D721Med (cell line): ENCODE measurements at regions not wholly inside any gene's neighbourhood (a gene's known extent, or its start where the extent isn't known, plus 50 kb on each side); places are given as distances from the start of the nearest gene placed in this dataset.

Source experiments
- DNase-seq: peaks from one replicate; pipeline ENCODE4 v3.0.0; 2011; ENCODE audit warnings: low spot score; ENCODE audit not compliant: insufficient read length
- FAIRE-seq: peaks from 2 replicates; lab custom pipeline; 2011; peaks lifted over from hg19 to GRCh38; lab: Jason Lieb, UNC
- TF ChIP-seq, protein P1 (sequence below): IDR thresholded peaks from 2 replicates; pipeline ENCODE4 v1.5.1; 2012; ENCODE audit warnings: mild to moderate bottlenecking, control low read depth; ENCODE audit not compliant: insufficient read depth; ENCODE audit errors: missing control alignments

DNA sequence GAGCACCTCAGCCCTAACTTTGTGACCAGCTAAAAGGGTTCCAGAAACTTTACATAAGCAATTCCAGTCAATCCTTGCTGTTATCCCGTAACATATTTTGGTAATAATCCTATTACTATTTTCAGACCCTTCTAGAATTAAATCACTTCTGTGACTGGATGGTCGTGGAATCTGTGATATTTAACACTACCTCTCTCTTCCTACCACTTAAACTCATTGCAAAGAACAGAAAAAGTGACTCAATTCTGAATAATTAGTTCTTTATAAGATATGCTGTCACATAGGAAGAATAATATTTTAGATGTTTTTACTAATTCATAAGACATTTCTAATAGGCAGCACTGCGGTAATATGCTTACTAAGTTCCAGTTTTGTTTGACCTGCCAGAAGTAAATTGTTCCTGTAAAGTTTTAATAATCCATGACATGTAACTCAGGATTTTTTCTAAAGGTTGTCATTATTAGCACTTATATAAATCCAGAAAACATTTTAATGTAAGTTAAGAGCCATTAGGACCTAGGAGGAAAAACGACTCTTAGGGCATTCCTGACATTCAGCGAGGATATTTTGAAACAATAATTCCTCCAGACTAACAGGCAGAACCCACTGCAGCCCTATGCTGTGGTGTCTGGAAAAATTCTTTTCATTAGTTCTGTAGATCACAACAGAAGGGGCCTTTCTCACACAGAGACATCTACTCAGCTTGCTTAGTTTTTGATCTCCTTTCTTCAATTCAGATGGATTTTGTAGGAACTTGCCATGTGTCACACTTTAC is 113.3 kb upstream of the MBNL1 start:
- TF ChIP-seq, protein P1, sequence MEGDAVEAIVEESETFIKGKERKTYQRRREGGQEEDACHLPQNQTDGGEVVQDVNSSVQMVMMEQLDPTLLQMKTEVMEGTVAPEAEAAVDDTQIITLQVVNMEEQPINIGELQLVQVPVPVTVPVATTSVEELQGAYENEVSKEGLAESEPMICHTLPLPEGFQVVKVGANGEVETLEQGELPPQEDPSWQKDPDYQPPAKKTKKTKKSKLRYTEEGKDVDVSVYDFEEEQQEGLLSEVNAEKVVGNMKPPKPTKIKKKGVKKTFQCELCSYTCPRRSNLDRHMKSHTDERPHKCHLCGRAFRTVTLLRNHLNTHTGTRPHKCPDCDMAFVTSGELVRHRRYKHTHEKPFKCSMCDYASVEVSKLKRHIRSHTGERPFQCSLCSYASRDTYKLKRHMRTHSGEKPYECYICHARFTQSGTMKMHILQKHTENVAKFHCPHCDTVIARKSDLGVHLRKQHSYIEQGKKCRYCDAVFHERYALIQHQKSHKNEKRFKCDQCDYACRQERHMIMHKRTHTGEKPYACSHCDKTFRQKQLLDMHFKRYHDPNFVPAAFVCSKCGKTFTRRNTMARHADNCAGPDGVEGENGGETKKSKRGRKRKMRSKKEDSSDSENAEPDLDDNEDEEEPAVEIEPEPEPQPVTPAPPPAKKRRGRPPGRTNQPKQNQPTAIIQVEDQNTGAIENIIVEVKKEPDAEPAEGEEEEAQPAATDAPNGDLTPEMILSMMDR = no peak
- DNase-seq (no peak), FAIRE-seq (no peak)

GRCh38 chr3:152156880-152157279 is 111.8 kb upstream of the MBNL1 start:
- TF ChIP-seq, protein P1 = no peak
- no peak for FAIRE-seq

DNA sequence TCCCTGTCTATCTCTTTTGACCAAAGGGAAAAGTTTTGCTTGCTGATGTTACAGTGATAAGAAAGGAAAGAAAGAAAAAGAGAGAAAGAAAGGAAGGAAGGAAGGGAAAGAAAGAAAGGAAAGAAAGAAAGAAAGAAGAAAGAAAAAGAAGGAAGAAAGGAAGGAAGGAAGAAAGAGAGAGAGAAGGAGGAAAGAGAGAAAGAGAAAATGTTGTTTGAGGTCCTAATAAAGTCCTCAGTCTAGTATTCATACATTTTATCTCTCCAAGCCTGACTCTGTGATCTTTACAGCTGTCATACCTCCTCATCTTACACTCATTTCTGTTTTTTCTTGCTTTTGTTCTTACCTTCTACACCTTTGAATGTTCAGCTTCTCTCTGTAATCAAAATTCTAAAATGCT is 111.4 kb upstream of the MBNL1 start:
- FAIRE-seq = no peak
- TF ChIP-seq, protein P1 = no peak
- DNase-seq = no peak

More at GRCh38 chr3:152156880-152157279, 111.8 kb upstream of the MBNL1 start:
- DNase-seq = no peak

- no peak for FAIRE-seq
- TF ChIP-seq, protein P1 = no peak
- DNase-seq = no peak
Measured at GRCh38 chr3:152159328-152159727, 109.4 kb upstream of the MBNL1 start.

DNA sequence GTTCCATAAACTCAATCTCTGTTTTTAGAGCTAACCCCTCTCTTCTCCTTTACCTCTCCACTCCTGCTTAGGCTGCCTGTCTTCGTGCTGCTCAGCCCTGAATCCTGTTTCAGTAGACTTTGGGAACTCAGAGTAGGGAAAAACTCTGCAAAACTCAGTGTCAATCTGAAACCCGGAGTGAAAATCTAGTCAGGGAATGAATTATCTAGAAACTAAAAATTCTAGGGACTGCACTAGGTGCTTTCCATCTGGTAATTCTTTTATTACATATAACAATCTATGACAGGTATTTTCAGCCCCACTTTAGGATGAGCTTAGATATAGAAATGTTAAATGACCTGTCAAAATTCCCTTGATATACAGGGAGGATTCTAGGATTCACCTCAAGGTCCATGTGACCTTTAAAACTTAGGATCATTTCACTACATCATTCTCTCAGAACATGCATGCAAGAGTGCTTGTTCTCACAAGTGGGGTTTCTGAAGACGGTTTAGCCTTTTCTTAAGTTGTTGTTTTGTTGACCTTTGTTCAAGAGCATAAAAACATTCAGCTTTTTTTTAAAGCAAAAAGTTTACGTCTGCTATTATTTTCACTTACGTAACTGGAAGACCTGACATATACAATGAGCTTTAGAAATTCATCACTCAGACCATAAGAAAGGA is 108.2 kb upstream of the MBNL1 start:
- DNase-seq (no peak), FAIRE-seq (no peak)
- TF ChIP-seq, protein P1 = no peak

DNA sequence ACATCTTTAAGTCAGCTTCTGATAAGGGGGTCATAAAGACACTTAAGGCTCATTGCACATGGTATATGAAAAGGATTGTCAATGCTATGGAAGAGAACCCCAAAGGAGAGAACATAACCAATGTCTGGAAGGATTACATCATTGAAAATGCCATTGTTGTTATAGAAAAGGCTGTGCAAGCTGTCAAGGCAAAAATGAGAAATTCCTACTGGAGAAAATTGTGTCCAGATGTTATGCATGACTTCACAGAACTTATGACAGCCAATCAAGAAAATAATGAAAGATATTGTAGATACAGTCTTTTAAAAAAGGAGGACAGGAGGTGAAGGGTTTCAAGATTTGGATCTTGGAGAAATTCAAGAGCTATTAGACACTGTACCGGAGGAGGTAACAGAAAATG is 96.3 kb upstream of the MBNL1 start:
- no peak for DNase-seq
- TF ChIP-seq, protein P1 = no peak
- FAIRE-seq = no peak

DNA sequence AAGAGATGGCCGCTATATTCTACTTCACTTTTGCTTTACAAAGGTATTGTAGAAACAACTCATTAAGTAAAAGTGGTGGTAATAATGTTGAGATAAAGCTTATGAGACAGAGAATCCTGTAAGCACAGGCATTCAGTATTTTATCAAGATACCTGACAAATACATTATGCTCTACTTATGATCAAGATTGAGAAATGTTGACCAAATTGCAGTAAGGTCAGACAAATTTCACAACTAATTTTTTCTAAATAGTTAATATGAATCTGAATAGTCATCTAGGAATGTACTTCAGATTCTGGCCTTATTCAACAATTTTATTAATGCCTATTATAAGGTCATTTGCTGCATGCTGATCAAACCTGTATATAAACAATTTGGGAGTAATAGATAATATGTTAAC is 95.1 kb upstream of the MBNL1 start:
- FAIRE-seq = no peak
- no peak for DNase-seq
- TF ChIP-seq, protein P1 = no peak
